Calu3 (cell line): ENCODE measurements at regions not wholly inside any gene's neighbourhood (a gene's known extent, or its start where the extent isn't known, plus 50 kb on each side); places are given as distances from the start of the nearest gene placed in this dataset.

Source experiments
- BruUV-seq: library from RNA; stranded (reverse); fragments of 400-500 nt; replicated peaks from 2 replicates; lab custom pipeline; 2021; lab: Mats Ljungman, UMichigan
- CTCF ChIA-PET: fragments of 300-600 bp; sonication (Branson Sonifier 250); formaldehyde crosslinking; loops from one replicate; lab custom pipeline; 2022; ENCODE audit warnings: antibody characterized with exemption; lab: Charles Lee
- DNase-seq: peaks from one replicate; pipeline ENCODE4 v3.0.0; 2022
- H3K27ac Mint-ChIP-seq: one replicate; pipeline ENCODE4 v1.8.0; 2022; ENCODE audit warnings: mixed read lengths; ENCODE audit not compliant: unreplicated experiment
- H3K27me3 Mint-ChIP-seq: one replicate; pipeline ENCODE4 v1.8.0; 2022; ENCODE audit warnings: mixed read lengths; ENCODE audit not compliant: unreplicated experiment
- H3K36me3 Mint-ChIP-seq: one replicate; pipeline ENCODE4 v1.8.0; 2022; ENCODE audit warnings: mild to moderate bottlenecking, moderate library complexity, mixed read lengths; ENCODE audit not compliant: insufficient read depth, unreplicated experiment
- H3K4me1 Mint-ChIP-seq: one replicate; pipeline ENCODE4 v1.8.0; 2022; ENCODE audit warnings: mild to moderate bottlenecking, low read depth, mixed read lengths; ENCODE audit not compliant: unreplicated experiment
- H3K4me3 Mint-ChIP-seq: one replicate; pipeline ENCODE4 v1.8.0; 2022; ENCODE audit warnings: mild to moderate bottlenecking, low read depth, moderate library complexity, mixed read lengths; ENCODE audit not compliant: unreplicated experiment
- H3K9me3 Mint-ChIP-seq: one replicate; pipeline ENCODE4 v1.8.0; 2022; ENCODE audit warnings: low read depth, mixed read lengths; ENCODE audit not compliant: unreplicated experiment
- intact Hi-C: fragments of 100-400 bp; cut with micrococcal nuclease; formaldehyde crosslinking; loops from one replicate; pipeline ENCODE4 v1.10.0; 2022; ENCODE audit not compliant: unreplicated experiment
- TF ChIP-seq, protein P1 (sequence below): fragments of 200-600 bp; IDR thresholded peaks from one replicate; pipeline ENCODE4 v1.8.0; 2022; ENCODE audit warnings: antibody characterized with exemption; ENCODE audit not compliant: unreplicated experiment

DNA sequence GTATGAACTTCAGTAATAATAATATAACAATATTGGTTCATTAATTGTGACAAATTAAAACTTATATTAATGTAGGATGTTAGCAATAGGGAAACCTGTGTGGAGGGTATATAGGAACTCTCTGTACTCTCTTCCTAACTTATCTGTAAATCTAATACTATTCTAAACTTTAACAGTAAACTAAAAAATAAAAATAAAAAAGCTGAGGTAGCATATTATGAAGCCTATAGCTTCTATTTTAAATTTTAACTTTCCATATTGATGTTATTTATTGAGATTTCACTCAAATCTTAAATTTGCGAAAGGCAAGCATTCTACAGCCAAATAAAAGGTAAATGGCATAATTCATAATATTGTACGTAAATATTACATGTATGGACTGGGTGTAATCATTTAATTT lies 326.4 kb downstream of the MEI4 start:
- CTCF ChIA-PET = no interaction called here
- intact Hi-C loops = no loop called here
- no peak overlapping the region for H3K4me3 Mint-ChIP-seq
- H3K9me3 Mint-ChIP-seq = peaks cover 6% of the 10 kb centered on the region
- no peaks in the 10 kb centered on the region for H3K27me3 Mint-ChIP-seq
- no peak overlapping the region for H3K27ac Mint-ChIP-seq
- DNase-seq = no peak
- no peaks in the 10 kb centered on the region for H3K4me1 Mint-ChIP-seq
- BruUV-seq = no TSS peak
- no peaks in the 10 kb centered on the region for H3K36me3 Mint-ChIP-seq
- TF ChIP-seq, protein P1, sequence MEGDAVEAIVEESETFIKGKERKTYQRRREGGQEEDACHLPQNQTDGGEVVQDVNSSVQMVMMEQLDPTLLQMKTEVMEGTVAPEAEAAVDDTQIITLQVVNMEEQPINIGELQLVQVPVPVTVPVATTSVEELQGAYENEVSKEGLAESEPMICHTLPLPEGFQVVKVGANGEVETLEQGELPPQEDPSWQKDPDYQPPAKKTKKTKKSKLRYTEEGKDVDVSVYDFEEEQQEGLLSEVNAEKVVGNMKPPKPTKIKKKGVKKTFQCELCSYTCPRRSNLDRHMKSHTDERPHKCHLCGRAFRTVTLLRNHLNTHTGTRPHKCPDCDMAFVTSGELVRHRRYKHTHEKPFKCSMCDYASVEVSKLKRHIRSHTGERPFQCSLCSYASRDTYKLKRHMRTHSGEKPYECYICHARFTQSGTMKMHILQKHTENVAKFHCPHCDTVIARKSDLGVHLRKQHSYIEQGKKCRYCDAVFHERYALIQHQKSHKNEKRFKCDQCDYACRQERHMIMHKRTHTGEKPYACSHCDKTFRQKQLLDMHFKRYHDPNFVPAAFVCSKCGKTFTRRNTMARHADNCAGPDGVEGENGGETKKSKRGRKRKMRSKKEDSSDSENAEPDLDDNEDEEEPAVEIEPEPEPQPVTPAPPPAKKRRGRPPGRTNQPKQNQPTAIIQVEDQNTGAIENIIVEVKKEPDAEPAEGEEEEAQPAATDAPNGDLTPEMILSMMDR = no peak

DNA sequence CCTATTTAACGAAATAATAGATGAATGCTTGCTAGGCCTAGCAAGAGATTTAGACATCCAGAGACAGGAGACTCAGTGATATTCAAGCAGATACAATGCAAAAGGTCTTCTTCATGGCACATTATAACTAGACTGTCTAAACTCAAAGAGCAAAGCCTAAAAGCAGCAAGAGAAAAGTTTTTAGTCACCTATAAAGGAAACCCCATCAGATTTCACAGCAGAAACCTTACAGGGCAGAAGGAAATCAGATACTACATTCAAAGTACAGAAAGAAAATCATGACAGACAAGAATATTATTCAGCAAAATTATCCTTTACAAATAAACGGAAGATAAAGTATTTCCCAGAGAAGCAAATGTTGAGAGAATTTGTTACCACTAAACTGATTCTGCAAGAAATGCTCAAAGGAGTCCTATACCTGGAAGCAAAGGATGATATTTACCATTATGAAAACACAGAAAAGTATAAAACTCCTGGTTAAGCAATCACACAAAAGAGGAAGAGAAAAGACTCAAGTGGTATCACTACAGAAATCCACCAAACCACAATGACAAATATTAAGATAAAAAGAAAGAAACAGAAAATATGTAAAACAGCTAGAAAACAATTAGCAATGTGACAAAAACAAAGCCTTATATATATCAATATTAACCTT lies 333.7 kb downstream of the MEI4 start:
- DNase-seq = no peak
- Mint-ChIP-seq H3K4me1 (no peaks in the 10 kb centered on the region), H3K27ac (no peak overlapping the region), H3K36me3 (no peaks in the 10 kb centered on the region), H3K4me3 (no peak overlapping the region), H3K27me3 (no peaks in the 10 kb centered on the region), H3K9me3 (peaks cover 7% of the 10 kb centered on the region)
- BruUV-seq = no TSS peak
- intact Hi-C loops = no loop called here
- TF ChIP-seq, protein P1 = no peak
- CTCF ChIA-PET = no interaction called here

- Mint-ChIP-seq H3K27ac (no peak overlapping the region), H3K36me3 (no peaks in the 10 kb centered on the region), H3K4me3 (no peak overlapping the region), H3K4me1 (no peaks in the 10 kb centered on the region), H3K27me3 (no peaks in the 10 kb centered on the region), H3K9me3 (peaks cover 5% of the 10 kb centered on the region)
- DNase-seq = no peak
- TF ChIP-seq, protein P1 = no peak
- BruUV-seq = no TSS peak
- intact Hi-C loops = no loop called here
- CTCF ChIA-PET = no interaction called here
These were observed 334.2 kb downstream of the MEI4 start for GRCh38 chr6:77987035-77987384.

- TF ChIP-seq, protein P1 = no peak
- Mint-ChIP-seq H3K27me3 (no peaks in the 10 kb centered on the region), H3K4me3 (no peak overlapping the region), H3K27ac (no peak overlapping the region), H3K36me3 (no peaks in the 10 kb centered on the region), H3K4me1 (no peaks in the 10 kb centered on the region), H3K9me3 (peaks cover 7% of the 10 kb centered on the region)
- no TSS peak for BruUV-seq
- no peak for DNase-seq
- CTCF ChIA-PET = no interaction called here
- intact Hi-C loops = no loop called here
These were observed 357.3 kb downstream of the MEI4 start for GRCh38 chr6:78010130-78010529.
